Keratinocyte (primary cell): ENCODE measurements at regions not wholly inside any gene's neighbourhood (a gene's known extent, or its start where the extent isn't known, plus 50 kb on each side); places are given as distances from the start of the nearest gene placed in this dataset.

Experiments used
- CTCF ChIP-seq, 3 experiments: IDR thresholded peaks in 1 of 3; conservative IDR thresholded peaks in 1 of 3; optimal IDR thresholded peaks in 1 of 3; 2 replicates in 2 of 3; 3 replicates in 1 of 3; pipeline versions ENCODE3 to v1.5.1; 2011; ENCODE audit warnings: low read length in 3 of 3, mild to moderate bottlenecking in 3 of 3, moderate library complexity in 2 of 3, control low read depth in 1 of 3, inconsistent platforms in 1 of 3; ENCODE audit not compliant: insufficient read depth in 2 of 3; ENCODE audit errors: extremely low read depth in 1 of 3
- EZH2 ChIP-seq: IDR thresholded peaks from one replicate; pipeline ENCODE4 v1.6.1; 2012; ENCODE audit warnings: inconsistent platforms, mild to moderate bottlenecking, low read length, moderate library complexity

GRCh38 chr22:49470741-49471503 lies 356.8 kb downstream of the BRD1 start:
- no peak for TF ChIP-seq CTCF (optimal IDR thresholded peaks at IDR 0.05 in 1 of 3, IDR thresholded peaks at IDR 0.05 in 1 of 3, conservative IDR thresholded peaks at IDR 0.05 in 1 of 3; ENCODE audit: extremely low read depth in 1 of 3, insufficient read depth in 2 of 3, low read length in 3 of 3)
- TF ChIP-seq EZH2 = no peak
